AML-193 (cell line): ENCODE measurements at regions not wholly inside any gene's neighbourhood (a gene's known extent, or its start where the extent isn't known, plus 50 kb on each side); places are given as distances from the start of the nearest gene placed in this dataset.

Source experiments
- DNase-seq, 2 experiments: peaks; one replicate each; lab custom pipeline; 2025; lab: John Stamatoyannopoulos, UW

- no peak for DNase-seq
Measured at GRCh38 chr15:77557564-77557963, 75.1 kb downstream of the LINGO1 start.

DNA sequence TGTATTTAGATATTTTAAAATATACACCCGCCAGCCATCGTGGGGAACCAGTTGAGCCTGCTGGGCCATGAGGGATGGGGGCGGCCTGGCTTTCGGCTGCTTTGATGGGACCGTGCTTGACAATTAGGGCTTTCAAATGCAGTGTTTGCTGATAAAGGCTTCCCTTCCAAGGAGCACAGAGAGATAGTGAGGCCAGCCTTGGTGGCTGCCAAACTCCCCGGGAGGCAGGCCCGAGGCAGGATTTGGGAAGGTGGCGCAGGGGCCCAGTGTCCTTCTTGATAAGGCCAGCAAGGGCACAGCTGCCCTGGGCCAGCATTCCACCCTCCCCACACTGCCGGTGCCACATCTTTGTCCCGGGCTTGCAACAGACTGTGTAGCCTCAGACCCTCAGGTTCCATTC, 75.6 kb downstream of the LINGO1 start:
- no peak for DNase-seq

DNA sequence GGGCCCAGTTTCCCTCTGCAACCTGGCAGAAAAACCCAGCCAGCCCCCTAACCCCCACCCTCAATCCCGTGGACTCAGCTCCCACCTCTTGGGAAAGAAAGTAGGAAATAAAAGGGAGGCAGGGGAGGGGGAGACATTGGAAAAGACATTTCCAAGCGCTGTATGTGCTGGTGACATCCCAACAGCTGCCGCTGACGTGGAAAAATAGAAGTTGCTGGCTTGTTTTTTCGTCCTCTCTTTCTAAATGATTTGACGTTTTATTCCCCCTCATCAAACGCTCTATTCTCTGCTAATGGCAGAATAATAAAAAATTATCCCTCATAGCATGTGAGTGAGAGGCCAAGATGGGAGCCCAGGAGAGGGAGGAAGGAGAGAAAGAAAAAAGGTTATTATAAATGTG, 76.1 kb downstream of the LINGO1 start:
- no peak for DNase-seq

DNA sequence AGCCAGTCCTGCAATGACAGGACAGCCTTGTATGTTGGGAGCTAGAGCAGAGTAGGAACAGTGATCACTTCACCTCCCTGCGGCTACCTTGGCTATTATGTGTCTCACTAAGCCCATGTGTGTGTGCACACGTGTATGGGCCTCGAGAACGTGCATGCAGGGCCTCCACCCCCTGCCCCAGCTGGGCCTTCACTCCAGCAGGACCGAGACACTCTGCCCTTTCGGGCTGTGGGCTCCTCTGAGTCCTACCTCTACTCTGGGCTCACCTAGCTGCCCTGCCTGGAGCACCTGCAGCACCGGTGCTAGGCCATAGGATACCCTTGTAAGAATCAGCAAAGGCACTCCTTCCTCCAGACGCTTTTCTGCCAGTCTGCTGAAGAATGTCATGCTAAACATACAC, 77.5 kb downstream of the LINGO1 start:
- DNase-seq: no peak

DNA sequence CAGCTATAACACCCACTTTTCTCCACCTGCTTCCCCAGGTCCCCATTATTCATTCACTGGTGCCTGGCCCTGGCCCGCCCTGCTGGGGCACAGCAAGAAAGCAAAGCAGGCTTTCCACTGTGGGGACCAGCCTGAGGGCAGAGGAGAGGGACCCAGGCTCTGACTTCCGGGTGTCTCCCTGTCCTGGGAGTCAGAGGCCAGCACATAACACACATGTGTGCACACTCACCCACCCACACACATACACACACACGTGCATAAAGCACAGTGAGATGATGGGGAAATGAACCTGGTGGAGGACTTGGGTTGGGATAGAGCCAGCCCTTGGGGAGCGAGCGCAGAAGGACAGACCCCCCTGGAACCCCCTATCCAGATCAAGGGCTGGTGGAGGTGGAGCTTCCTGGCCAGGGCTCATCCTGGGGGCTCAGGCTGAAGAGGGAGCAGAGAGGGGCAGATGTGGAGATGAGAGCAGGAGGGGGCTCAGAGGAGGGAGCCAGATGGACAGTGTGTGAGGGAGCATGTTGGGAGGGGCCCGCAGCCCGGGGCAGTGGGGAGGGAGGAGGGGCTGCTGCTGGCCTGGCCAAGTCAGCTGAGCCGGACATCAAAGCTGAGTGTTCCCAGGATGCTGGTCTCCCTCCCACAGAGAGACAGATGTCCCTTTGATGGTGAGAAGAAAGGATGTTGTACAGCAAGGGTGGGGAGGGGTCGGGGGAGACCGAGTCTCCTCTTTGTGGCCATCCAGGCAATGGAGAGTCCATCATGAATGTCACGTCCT, 78.2 kb downstream of the LINGO1 start:
- no peak for DNase-seq

DNA sequence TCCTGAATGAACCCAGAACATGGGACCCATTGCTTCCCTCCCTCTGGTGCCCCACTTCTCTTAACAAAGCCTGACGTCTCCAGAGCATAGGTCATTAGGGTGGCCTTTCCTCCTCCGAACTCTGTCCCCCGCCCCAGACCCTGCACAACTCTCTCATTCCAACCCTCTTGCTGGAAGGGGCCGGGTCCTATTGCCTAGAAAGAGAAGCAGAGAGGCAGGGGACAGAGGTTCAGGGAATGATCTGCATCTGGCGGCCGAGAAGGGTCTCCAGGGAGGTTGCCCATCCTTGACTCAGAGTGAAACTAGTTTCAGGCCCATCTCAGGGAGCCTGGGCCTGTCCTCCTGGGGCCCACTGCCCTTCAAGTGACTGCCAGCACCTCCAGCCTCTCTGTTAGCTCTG, 79.0 kb downstream of the LINGO1 start:
- no peak for DNase-seq

DNA sequence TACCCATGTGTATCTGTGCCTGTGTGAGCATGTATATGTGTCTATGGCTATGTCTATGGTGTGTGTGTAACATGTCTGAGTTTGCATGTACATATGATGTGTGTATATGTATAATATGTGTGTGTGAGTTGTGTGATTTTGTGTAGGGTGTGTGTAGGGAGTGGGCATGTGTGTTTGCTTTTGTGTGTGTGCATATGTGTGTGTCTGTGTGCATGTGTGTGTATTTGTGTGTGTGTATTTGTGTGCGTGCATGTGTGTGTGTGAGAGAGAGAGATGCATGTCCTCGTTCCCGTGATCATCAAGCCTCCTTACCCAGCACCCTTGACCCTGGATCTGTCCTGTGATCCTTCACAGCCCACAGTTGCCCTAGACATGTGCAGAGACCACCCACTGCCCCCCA, 79.5 kb downstream of the LINGO1 start:
- no peak for DNase-seq

DNA sequence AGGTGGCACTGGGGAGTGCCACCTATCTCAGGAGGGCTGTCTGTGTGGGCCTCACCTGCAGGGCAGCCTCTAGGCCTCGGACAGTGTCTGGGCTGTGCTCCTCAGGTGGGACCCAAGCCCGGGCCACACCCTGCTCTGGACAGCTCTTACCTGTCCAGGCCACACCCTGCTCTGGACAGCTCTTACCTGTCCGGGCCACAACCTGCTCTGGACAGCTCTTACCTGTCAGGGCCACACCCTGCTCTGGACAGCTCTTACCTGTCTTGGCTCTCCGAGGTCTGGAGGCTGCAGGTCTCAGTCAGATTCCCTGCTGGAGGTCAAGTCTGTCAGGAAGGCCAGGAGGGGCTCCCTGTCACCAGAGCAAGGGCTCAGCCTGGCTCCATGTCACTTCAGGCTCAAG, 80.6 kb downstream of the LINGO1 start:
- DNase-seq: no peak

DNA sequence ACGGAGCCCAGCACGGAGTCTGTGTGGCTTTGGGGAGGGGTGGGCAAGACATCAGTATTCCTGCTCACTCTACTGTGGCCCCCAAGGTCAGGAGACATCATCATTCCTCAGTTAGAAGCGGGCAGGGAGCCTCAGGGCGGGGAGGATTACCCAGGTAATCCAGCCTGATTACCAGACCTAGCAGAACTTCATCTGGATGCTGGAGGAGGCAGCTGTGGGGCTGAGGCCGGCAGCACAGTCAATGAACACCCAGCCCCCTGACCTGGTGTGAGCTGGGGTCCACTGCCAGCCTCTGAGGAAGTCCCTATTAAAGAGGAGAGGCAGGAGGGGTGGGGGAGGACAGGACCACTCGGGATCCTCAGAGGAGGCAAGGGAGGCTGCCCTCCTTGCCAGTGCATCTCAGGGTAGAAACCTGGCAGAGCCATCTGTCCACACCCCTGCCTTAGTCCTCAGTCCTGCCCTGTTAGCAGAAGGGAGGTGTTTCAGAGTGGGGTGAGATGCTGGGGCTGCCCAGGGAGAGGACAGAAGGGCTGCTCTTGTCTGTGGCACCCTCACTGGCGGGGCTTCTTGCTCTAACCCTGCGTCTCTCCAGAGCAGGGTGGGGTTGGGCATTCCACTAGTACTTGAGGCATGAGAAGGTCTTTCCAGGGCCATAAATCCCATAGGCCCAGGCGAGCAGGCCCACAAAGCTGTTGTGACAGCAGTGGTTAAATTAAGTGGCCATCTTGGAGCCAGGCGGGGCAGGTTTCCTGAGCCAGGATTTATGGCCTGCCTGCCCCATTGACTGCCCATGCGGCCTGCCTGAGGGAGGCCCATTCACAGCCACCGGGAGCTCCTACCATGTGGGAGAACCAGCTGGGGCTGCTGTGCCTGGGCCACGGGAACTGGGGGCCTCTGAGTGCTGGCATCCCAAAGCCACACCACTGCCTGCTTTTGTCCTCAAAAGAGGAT, 82.1 kb downstream of the LINGO1 start:
- no peak for DNase-seq

DNA sequence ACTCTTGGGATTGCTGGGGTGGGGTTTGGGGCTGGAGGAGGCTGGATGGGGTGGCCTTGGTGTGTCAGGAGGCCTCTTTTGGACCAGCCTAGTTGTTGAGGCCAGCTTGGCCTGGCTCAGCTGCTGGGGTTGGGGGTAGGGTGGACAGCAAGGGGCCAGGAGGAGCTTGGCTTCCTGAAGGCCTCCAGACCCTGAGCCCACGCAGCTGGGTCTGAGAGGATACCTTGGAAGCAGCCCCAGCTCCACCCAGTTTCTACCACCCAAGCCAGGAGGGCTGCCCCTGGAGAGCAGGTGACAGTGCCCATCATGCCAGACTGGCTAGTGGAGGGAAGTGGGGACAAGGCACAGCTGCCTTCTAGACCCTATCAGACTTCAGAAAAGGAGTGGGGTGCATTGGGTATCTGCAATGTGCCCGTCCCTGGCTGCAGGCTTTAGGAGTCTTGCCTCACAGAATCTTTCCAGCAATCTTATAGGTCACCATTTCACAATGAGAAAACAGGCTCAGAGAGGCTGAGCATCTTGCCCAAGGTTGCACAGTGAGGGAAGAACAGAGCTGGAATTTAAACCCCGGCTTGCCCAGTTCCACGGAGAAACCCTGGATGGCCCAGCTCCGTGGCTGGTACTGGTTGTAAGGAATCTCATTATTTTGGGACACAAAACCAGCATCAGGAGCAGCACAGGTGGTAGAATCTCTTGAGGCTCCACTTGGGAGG, 83.0 kb downstream of the LINGO1 start:
- DNase-seq: no peak

GRCh38 chr15:77548589-77549557, 83.8 kb downstream of the LINGO1 start:
- DNase-seq: no peak

DNA sequence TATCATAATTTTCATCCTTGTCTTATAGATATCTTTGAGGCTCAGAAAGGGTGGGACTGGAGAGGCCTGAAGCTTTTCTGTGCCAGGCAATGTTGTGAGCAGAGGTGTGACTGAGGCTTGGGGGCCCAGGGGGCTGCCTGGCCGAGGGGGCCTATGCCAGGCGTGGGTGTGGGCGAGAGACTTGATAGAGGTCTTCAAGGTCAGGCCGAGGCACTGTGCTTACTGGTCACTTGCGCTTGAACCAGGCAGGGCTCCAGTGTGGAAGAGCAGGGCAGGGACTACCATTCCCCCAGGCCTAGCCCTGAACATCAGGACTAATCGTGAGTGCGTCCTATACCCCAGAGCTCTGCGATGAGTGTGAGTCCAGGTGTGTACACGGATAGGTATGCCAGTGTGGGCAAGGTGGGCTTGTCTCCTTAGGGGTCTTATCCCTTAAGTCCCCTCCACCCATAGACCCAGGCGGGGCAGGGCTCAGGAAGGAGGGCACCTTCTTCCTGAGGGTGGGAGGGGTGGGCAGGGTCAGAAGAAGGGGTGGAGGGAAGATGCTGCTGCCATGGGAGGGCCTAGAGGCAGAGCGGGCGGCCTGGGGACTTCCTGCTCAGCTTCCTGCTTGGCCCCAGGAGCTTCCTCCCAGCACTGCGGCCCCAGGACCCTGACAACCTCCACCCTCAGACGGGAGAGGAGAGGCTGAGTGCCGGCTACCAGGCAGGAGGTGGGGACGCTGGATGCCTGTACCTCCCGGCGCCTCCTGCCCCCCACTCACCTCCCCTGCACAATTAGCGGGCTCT, 84.7 kb downstream of the LINGO1 start:
- DNase-seq: no peak

GRCh38 chr15:77546870-77547269, 85.8 kb downstream of the LINGO1 start:
- DNase-seq: no peak

- peak in 1 of 2 experiments; percentile 6 for DNase-seq
Measured at GRCh38 chr15:77546050-77546501, 86.6 kb downstream of the LINGO1 start.

DNA sequence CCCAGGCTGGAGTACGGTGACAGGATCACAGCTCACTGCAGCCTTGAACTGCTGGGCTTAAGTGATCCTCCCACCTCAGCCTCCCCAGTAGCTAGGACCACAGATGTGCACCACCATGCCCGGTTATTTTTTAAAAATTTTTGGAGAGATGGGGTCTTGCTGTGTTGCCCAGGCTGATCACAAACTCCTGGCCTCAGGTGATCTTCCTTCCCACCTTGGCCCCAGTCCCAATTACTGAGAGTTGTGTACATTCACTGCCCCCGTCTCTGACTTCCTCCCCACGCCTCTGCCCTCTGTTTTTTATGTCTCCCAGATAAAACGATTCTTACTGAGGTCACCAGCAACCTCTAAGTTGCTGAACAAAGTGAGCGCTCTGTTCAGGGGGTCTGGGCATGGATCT, 87.7 kb downstream of the LINGO1 start:
- no peak for DNase-seq

- no peak for DNase-seq
Measured at GRCh38 chr15:77544162-77544561, 88.5 kb downstream of the LINGO1 start.

GRCh38 chr15:77543159-77543882, 89.4 kb downstream of the LINGO1 start:
- DNase-seq: peak; percentile 40 to 65

- DNase-seq: no peak
Measured at GRCh38 chr15:77542491-77543001, 90.2 kb downstream of the LINGO1 start.

DNA sequence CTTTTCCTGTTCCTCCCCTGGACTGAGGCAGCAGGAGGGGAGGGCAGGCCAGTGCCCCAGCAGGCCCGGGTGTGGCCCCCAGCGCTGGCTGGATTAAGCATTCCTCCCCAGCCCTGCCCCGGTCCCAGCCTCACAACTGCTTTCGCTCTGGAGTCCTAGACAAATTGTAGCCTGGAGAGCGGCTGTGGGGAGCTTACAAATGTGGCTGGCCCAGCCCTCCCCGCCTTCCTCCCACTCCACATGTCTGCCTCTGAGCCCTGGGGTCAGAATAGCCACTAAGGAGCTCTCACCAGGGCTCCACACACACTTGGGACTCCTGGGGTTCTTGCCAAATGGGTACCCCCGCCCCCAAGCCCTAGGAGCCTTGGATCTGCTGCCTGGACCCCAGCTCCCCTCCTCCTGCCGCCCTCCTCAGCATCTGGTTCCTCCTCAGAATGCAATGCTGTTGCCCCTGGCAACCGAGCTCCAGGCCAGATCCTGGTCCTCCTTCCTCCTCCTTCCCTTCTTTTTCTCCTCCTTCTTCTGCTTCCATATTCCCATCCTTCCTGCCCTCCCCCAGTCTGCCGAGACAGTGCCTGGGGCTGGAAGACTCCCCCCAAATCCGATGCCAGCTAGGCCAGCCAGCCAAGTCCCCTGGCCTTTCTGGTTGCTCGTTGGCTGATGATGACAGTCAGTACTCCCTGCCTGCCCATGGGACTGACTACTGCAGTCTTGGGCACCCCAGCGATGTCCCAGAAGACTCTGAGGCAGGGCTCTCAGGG, 91.1 kb downstream of the LINGO1 start:
- no peak for DNase-seq
